Ishikawa (cell line): ENCODE measurements at regions not wholly inside any gene's neighbourhood (a gene's known extent, or its start where the extent isn't known, plus 50 kb on each side); places are given as distances from the start of the nearest gene placed in this dataset.

Experiments used
- CEBPB ChIP-seq: IDR thresholded peaks from 2 replicates; pipeline ENCODE4 v1.6.1; 2012
- CREB1 ChIP-seq: IDR thresholded peaks from 2 replicates; pipeline ENCODE4 v1.6.1; 2012; ENCODE audit warnings: low read depth
- NFIC ChIP-seq: IDR thresholded peaks from 2 replicates; pipeline ENCODE4 v1.6.1; 2012
- RAD21 ChIP-seq: IDR thresholded peaks from 2 replicates; pipeline ENCODE4 v1.6.1; 2012; ENCODE audit warnings: low read depth
- YY1 ChIP-seq: IDR thresholded peaks from 2 replicates; pipeline ENCODE4 v1.6.1; 2012; ENCODE audit warnings: low read depth
- TF ChIP-seq, protein P1 (sequence below): IDR thresholded peaks from 2 replicates; pipeline ENCODE4 v1.6.1; 2012
- TF ChIP-seq, protein P2 (sequence below): IDR thresholded peaks from 2 replicates; pipeline ENCODE4 v1.6.1; 2012; ENCODE audit warnings: low read depth, mild to moderate bottlenecking

GRCh38 chr14:104389326-104390220 is 190.0 kb upstream of the C14orf180 start:
- TF ChIP-seq YY1 (no peak), CEBPB (no peak), NFIC (no peak), CREB1 (no peak), RAD21 (no peak)
- TF ChIP-seq, protein P1, sequence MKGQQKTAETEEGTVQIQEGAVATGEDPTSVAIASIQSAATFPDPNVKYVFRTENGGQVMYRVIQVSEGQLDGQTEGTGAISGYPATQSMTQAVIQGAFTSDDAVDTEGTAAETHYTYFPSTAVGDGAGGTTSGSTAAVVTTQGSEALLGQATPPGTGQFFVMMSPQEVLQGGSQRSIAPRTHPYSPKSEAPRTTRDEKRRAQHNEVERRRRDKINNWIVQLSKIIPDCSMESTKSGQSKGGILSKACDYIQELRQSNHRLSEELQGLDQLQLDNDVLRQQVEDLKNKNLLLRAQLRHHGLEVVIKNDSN: no peak
- TF ChIP-seq, protein P2, sequence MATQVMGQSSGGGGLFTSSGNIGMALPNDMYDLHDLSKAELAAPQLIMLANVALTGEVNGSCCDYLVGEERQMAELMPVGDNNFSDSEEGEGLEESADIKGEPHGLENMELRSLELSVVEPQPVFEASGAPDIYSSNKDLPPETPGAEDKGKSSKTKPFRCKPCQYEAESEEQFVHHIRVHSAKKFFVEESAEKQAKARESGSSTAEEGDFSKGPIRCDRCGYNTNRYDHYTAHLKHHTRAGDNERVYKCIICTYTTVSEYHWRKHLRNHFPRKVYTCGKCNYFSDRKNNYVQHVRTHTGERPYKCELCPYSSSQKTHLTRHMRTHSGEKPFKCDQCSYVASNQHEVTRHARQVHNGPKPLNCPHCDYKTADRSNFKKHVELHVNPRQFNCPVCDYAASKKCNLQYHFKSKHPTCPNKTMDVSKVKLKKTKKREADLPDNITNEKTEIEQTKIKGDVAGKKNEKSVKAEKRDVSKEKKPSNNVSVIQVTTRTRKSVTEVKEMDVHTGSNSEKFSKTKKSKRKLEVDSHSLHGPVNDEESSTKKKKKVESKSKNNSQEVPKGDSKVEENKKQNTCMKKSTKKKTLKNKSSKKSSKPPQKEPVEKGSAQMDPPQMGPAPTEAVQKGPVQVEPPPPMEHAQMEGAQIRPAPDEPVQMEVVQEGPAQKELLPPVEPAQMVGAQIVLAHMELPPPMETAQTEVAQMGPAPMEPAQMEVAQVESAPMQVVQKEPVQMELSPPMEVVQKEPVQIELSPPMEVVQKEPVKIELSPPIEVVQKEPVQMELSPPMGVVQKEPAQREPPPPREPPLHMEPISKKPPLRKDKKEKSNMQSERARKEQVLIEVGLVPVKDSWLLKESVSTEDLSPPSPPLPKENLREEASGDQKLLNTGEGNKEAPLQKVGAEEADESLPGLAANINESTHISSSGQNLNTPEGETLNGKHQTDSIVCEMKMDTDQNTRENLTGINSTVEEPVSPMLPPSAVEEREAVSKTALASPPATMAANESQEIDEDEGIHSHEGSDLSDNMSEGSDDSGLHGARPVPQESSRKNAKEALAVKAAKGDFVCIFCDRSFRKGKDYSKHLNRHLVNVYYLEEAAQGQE: no peak
